Gastrocnemius medialis (tissue), 4 donors: ENCODE measurements at regions not wholly inside any gene's neighbourhood (a gene's known extent, or its start where the extent isn't known, plus 50 kb on each side); places are given as distances from the start of the nearest gene placed in this dataset.

Source experiments
- ATAC-seq, 2 donors: fragments of 150-250 bp; one replicate each; pipeline ENCODE4 v1.9.1; 2016
- DNase-seq, 2 donors: peaks; one replicate each; pipeline ENCODE4 v3.0.0-alpha.2; 2019
- H3K27ac ChIP-seq, 4 donors: fragments of 200-600 bp; sonication (generic); 1 replicate in 1 of 4; 2 replicates in 3 of 4; pipeline ENCODE4 v1.5.1; 2016 to 2018; ENCODE audit warnings: mild to moderate bottlenecking in 2 of 4, moderate library complexity in 1 of 4
- H3K27me3 ChIP-seq, 3 donors: fragments of 200-600 bp; sonication (generic) in 2 of 3; 1 replicate in 1 of 3; 2 replicates in 2 of 3; pipeline versions ENCODE4 v1.5.1 to v1.6.0; 2016 to 2019; ENCODE audit warnings: mild to moderate bottlenecking in 1 of 3, moderate library complexity in 1 of 3
- H3K36me3 ChIP-seq, 2 donors: fragments of 200-600 bp; sonication (generic) in 1 of 2; one replicate each; pipeline ENCODE4 v1.5.1; 2017 to 2018
- H3K4me1 ChIP-seq, 2 donors: fragments of 200-600 bp; sonication (generic) in 1 of 2; one replicate each; pipeline ENCODE4 v1.5.1; 2016 to 2017; ENCODE audit warnings: mild to moderate bottlenecking in 2 of 2
- H3K4me3 ChIP-seq, 4 donors: fragments of 200-600 bp; sonication (generic) in 3 of 4; 1 replicate in 1 of 4; 2 replicates in 3 of 4; pipeline ENCODE4 v1.5.1; 2016 to 2019; ENCODE audit warnings: mild to moderate bottlenecking in 2 of 4
- H3K9me3 ChIP-seq, 3 donors: fragments of 200-600 bp; sonication (generic) in 2 of 3; 1 replicate in 1 of 3; 2 replicates in 2 of 3; pipeline ENCODE4 v1.5.1; 2016 to 2019
- POLR2A ChIP-seq, 2 donors: fragments of 450-650 bp; IDR thresholded peaks; one replicate each; pipeline ENCODE4 v1.6.1; 2017; ENCODE audit warnings: antibody characterized with exemption in 2 of 2, mild to moderate bottlenecking in 2 of 2, moderate library complexity in 2 of 2
- in situ Hi-C, 4 donors: fragments of 200-750 bp; cut with MboI; loops; one replicate each; pipeline versions ENCODE4 v1.15.0 to v1.8.0; 2017; ENCODE audit warnings: low sequenced_read_pairs in 4 of 4
- intact Hi-C: fragments of 100-400 bp; cut with DNase I; formaldehyde crosslinking; loops from one replicate; pipeline ENCODE4 v1.15.1; 2023; ENCODE audit warnings: low total_unique reads
- TF ChIP-seq, protein P1 (sequence below), 5 experiments: fragments of 450-650 bp in 3 of 5; fragments of 200-600 bp in 2 of 5; sonication (generic) in 2 of 5; IDR thresholded peaks in 4 of 5; conservative IDR thresholded peaks in 1 of 5; 1 replicate in 4 of 5; 2 replicates in 1 of 5; pipeline ENCODE4 v1.5.1; 2016 to 2019; ENCODE audit warnings: antibody characterized with exemption in 5 of 5, mild to moderate bottlenecking in 3 of 5, moderate library complexity in 3 of 5

DNA sequence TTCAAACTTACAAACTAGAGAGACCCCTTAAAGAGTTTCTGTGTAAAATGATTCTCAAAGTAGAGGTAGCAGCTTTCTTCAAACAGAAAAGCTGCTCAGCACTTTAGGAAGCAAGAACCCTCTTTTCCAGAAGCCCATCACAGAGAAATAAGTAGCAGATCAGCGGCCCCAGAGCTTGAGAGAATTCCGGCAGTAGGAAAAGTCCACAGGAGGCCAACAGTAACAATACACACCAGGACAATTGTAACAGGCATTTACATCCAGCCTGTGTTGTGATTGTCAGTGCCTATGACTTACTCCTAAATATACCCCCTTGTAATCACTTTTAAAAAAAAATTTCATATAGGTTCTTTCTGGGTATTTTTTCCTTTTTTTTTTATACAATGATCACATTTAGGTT lies 161.4 kb upstream of the ACVR2A start:
- in situ Hi-C loops: no loop called here
- Histone ChIP-seq H3K27me3 (no peaks in the 10 kb centered on the region), H3K27ac (no peak overlapping the region), H3K36me3 (no peaks in the 10 kb centered on the region), H3K4me3 (no peak overlapping the region), H3K9me3 (no peaks in the 10 kb centered on the region), H3K4me1 (no peaks in the 10 kb centered on the region)
- TF ChIP-seq POLR2A (IDR thresholded peaks at IDR 0.05): no peak
- TF ChIP-seq, protein P1, sequence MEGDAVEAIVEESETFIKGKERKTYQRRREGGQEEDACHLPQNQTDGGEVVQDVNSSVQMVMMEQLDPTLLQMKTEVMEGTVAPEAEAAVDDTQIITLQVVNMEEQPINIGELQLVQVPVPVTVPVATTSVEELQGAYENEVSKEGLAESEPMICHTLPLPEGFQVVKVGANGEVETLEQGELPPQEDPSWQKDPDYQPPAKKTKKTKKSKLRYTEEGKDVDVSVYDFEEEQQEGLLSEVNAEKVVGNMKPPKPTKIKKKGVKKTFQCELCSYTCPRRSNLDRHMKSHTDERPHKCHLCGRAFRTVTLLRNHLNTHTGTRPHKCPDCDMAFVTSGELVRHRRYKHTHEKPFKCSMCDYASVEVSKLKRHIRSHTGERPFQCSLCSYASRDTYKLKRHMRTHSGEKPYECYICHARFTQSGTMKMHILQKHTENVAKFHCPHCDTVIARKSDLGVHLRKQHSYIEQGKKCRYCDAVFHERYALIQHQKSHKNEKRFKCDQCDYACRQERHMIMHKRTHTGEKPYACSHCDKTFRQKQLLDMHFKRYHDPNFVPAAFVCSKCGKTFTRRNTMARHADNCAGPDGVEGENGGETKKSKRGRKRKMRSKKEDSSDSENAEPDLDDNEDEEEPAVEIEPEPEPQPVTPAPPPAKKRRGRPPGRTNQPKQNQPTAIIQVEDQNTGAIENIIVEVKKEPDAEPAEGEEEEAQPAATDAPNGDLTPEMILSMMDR (IDR thresholded peaks at IDR 0.05 in 4 of 5, conservative IDR thresholded peaks at IDR 0.05 in 1 of 5): no peak
- no peak for DNase-seq
- no peak for ATAC-seq
- intact Hi-C loops: no loop called here

DNA sequence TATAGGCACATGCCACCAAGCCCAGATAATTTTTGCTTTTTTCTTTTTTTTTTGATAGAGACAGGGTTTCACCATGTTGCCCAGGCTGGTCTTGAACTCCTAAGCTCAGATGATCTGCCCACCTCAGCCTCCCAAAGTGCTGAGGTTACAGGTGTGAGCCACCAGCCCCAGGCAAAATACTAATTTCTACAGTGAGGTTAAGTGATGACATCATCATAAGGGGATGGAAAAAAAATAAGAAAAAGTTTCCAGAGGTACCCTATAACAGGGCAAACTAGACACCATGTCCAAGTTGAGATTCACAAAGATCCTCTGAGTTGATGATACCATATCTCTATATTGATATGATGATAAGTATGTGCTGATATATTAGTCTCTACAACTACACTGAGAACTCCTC lies 163.7 kb upstream of the ACVR2A start:
- Histone ChIP-seq H3K4me3 (no peak overlapping the region), H3K36me3 (no peaks in the 10 kb centered on the region), H3K27me3 (no peaks in the 10 kb centered on the region), H3K9me3 (no peaks in the 10 kb centered on the region), H3K27ac (no peak overlapping the region), H3K4me1 (no peaks in the 10 kb centered on the region)
- intact Hi-C loops (no loop called here), in situ Hi-C loops (no loop called here)
- DNase-seq (no peak), ATAC-seq (no peak)
- TF ChIP-seq, protein P1 (IDR thresholded peaks at IDR 0.05 in 4 of 5, conservative IDR thresholded peaks at IDR 0.05 in 1 of 5): no peak
- no peak for TF ChIP-seq POLR2A (IDR thresholded peaks at IDR 0.05)

DNA sequence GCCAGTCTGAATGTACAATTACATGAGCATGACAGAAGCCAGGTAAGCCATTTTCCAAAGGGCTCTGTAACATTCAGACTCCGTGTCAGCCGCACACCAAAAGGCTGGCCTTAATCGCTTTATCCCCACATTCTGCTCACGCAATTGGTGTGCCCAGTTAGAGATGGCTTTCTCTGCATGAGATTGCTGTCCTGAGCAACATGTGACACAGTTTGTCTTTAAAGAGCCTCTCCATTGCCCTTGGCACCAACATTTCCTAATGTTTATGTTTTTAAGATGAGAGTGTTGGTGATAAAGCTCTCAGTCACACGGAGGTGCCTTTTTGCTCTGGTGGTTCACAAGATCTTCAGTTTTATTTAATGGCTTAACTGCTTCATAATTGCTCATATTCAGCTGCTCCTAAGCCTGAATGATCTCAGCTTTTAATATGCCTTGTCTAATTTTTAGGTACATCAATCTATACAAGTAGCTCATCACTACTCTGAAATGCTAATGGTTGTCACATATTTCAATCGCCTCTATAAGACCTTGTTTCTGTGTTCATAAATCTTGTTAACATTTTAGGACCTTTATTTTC lies 164.8 kb upstream of the ACVR2A start:
- Histone ChIP-seq H3K4me3 (no peak overlapping the region), H3K27ac (no peak overlapping the region), H3K4me1 (no peaks in the 10 kb centered on the region), H3K9me3 (no peaks in the 10 kb centered on the region), H3K27me3 (no peaks in the 10 kb centered on the region), H3K36me3 (no peaks in the 10 kb centered on the region)
- in situ Hi-C loops: no loop called here
- TF ChIP-seq, protein P1 (IDR thresholded peaks at IDR 0.05 in 4 of 5, conservative IDR thresholded peaks at IDR 0.05 in 1 of 5): no peak
- TF ChIP-seq POLR2A (IDR thresholded peaks at IDR 0.05): no peak
- intact Hi-C loops: no loop called here
- ATAC-seq (no peak), DNase-seq (no peak)

DNA sequence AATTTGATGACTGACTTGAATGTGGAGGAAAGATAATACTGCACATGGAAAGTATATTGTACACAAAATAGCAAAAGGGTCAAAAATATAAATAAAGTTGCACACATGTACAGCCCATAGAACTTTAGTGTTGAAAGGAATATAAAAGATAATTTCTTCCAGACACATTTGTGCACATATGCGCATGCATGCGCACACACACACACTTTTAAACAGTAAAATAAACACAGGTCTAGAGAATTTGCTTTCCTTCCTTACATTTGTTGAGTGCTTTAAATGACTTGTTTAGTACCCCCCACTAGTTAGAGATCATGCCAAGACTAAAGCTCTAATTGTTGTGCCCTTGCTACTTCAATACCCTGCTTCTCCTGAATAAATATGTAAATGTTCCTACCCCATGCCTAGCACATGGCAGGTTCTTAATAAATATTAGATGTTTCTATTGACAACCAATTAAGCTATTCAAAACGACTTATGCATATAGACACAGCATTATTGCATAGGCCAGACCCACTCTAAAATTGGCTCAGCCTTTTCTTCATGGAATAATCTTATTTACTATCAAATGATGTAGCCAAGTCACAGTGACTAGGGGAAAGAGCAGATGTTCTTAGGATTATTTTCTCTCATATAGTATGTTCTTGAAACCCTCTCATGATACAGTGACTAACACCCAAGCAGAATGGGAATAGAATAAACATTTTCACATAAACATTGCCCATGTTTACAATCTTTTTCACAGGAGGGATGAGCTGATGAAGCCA lies 165.5 kb upstream of the ACVR2A start:
- DNase-seq: no peak
- no peak overlapping the region for H3K27ac ChIP-seq
- in situ Hi-C loops: no loop called here
- TF ChIP-seq POLR2A (IDR thresholded peaks at IDR 0.05): no peak
- TF ChIP-seq, protein P1 (IDR thresholded peaks at IDR 0.05 in 4 of 5, conservative IDR thresholded peaks at IDR 0.05 in 1 of 5): no peak
- no peaks in the 10 kb centered on the region for H3K36me3 ChIP-seq
- no peak for ATAC-seq
- no peaks in the 10 kb centered on the region for H3K9me3 ChIP-seq
- H3K4me3 ChIP-seq: no peak overlapping the region
- intact Hi-C loops: no loop called here
- no peaks in the 10 kb centered on the region for H3K4me1 ChIP-seq
- H3K27me3 ChIP-seq: no peaks in the 10 kb centered on the region
